NCI-H2107 (cell line): ENCODE measurements at regions not wholly inside any gene's neighbourhood (a gene's known extent, or its start where the extent isn't known, plus 50 kb on each side); places are given as distances from the start of the nearest gene placed in this dataset.

Source experiments
- DNase-seq: peaks from one replicate; lab custom pipeline; 2025; lab: John Stamatoyannopoulos, UW

GRCh38 chr18:11268153-11268552 is 118.8 kb upstream of the PIEZO2 start:
- no peak for DNase-seq

DNA sequence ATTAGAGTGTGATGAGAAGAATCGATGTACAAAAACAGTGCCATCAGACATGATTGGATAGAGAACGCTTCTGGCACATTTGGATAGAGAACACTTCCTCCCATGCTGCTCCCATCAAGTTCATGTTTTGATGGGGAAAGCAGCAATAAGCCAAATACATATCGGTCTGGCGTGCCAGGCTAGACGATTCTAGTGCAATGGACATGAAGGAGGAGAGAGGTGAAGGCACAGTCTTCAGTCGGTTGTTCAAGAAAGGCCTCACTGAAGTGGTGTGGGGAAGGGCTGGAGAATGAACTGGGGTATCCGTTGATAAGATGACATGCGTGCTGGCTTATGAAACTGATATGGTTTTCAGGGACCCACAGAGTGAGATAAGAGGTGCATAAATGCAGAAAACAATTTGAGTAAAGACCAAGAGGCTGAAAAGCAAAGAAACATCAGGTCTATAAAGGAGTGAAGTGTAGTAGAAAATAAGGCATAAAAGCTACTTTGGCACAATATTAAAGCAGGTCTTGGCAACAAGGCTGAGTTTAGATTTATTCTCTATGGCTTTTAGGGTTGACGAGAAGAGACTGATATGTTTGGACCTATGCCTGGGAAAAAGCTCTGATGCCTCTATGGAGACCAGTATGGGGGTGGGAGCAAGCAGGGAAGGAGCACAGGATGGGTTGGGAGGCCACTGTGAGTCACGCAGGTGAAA is 117.6 kb upstream of the PIEZO2 start:
- DNase-seq = no peak

GRCh38 chr18:11261486-11261885 is 112.1 kb upstream of the PIEZO2 start:
- no peak for DNase-seq

GRCh38 chr18:11260961-11261461 is 111.6 kb upstream of the PIEZO2 start:
- DNase-seq = no peak

DNA sequence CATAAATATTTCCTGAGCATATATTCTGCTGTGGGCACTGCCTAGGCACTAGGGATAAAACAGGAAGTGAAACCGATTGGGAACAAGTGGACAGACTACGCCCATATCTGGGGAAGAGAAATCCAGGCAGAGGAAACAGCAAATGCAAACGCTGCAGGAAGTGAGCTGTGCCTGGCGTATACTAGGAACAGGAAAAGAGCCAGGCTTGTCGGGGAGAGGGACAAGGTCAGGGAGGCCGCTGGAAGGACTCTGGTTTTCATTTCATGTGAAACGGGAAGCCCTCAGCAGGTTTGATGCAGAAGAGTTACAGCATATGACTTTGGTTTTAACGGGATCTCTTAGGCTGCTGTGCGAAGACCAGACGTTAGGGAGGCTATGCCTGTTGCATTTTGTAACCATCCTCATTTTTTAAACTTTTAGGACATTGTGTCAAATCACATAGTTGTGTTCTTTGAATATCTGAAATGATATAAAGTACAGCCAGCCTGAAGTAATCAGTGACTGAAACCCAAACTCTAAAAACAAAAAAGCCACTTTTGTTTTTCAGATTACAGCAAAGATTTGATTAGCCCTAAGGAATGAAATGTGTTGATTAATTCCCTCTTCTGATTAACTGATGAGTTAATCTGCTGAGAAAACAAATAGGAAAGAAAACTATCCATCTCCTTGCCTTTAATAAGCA is 110.2 kb upstream of the PIEZO2 start:
- DNase-seq = no peak

DNA sequence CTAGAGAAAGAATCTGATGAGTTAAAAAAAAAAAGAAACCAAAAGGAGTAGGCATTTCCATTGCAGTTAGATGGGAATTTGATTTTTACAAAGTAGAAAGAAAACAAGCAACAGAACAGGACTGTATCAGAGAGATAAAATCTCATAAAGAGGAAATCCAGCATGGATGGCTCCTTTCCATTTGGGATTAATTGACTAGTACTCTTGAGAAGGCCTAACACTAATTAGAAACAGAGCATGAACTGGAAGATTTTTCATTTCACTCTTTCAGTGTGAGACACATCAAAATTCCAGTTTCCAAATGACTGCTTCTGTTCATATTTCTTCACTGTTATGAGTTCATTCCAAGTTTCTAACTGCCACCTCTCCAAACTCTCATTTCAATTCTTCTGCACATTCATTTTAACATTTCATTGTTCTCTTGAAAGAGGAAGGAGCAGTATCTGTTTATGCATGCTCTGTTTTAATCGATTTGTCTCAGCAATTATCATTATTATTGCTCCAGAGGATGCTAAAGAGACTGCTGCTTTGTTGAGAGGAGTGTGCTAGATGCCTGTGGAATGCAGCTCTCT is 108.8 kb upstream of the PIEZO2 start:
- DNase-seq = no peak

GRCh38 chr18:11256251-11256650 is 106.9 kb upstream of the PIEZO2 start:
- no peak for DNase-seq

- DNase-seq = no peak
Observed at GRCh38 chr18:11251891-11252270, 102.5 kb upstream of the PIEZO2 start.

GRCh38 chr18:11251229-11251890 is 102.0 kb upstream of the PIEZO2 start:
- no peak for DNase-seq

GRCh38 chr18:11249391-11249790 is 100.0 kb upstream of the PIEZO2 start:
- no peak for DNase-seq

DNA sequence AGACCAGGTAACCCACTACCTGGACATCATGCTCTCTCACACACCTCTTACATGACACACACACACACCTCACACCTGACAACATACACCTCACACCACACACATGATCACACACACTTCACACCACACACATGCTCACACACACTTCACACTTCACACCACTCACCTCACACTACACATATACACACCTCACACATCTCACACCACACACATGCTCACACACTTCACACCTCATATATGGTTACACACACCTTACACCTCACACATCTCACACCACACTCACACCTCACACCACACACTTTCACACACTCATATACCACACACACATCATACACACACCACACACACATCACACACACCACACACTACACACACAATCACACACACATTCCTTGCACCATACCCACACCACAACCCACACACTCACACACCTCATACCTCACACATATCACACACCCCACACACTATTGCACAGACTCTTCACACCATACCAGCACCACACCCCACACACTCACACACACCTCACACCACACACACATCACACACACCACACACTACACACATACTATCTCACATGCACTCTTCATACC is 98.1 kb upstream of the PIEZO2 start:
- no peak for DNase-seq

GRCh38 chr18:11246495-11247300 is 97.3 kb upstream of the PIEZO2 start:
- no peak for DNase-seq

DNA sequence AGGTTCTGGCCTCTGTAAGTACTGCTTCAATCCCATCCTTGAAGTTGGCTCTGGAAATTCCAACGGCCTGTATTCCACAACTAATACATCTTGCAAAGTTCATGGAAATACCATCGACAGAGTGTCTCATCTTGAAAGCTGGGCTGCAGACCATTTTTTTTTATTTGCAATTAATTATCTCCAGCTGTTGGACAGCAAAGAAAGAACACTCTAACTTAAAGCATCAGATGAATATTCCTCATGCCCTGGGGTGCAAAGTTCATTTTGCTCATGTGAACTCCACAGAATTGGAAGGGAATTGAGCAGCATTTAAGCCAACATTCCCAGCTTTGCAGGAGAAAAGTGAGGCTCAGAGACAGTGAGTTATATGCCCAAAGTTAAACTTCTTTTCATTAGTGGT is 96.5 kb upstream of the PIEZO2 start:
- no peak for DNase-seq

- DNase-seq = no peak
Observed at GRCh38 chr18:11237484-11237883, 88.1 kb upstream of the PIEZO2 start.

- DNase-seq = no peak
Observed at GRCh38 chr18:11237066-11237465, 87.7 kb upstream of the PIEZO2 start.

DNA sequence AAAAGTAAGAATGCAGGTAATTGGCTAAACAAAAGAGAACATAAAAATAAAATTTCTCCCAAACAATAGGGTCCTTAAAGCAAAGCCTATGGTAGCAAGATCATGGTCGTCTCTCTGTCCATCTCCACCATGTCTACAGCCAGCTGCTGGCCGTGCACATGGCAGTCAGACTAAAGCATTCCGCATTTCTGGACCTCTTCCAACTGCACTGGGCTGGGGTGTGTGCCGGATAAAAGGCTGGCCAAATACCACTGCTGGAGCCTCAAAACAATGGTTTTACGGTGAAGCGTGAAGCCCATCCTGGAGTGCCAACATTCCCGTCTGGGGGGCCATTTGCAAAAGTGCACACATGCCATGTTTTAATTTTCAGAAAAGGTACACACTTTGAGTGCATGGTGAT is 74.8 kb upstream of the PIEZO2 start:
- DNase-seq = no peak

- DNase-seq = no peak
Observed at GRCh38 chr18:11219571-11219970, 70.2 kb upstream of the PIEZO2 start.

- DNase-seq = no peak
Observed at GRCh38 chr18:11215216-11215615, 65.8 kb upstream of the PIEZO2 start.

GRCh38 chr18:11204020-11204419 is 54.7 kb upstream of the PIEZO2 start:
- DNase-seq = no peak

- DNase-seq = no peak
Observed at GRCh38 chr18:11199477-11199876, 50.1 kb upstream of the PIEZO2 start.
